Uterus (tissue), 2 donors: ENCODE measurements at regions not wholly inside any gene's neighbourhood (a gene's known extent, or its start where the extent isn't known, plus 50 kb on each side); places are given as distances from the start of the nearest gene placed in this dataset.

Experiments used
- CTCF ChIP-seq, 4 experiments: fragments of 200-600 bp in 2 of 4; fragments of 450-650 bp in 2 of 4; sonication (generic) in 2 of 4; IDR thresholded peaks; one replicate each; pipeline ENCODE4 v1.5.1; 2016 to 2019; ENCODE audit warnings: antibody characterized with exemption in 4 of 4, mild to moderate bottlenecking in 2 of 4, moderate library complexity in 1 of 4
- POLR2A ChIP-seq, 2 donors: fragments of 450-650 bp; IDR thresholded peaks; one replicate each; pipeline ENCODE4 v1.6.1; 2016; ENCODE audit warnings: antibody characterized with exemption in 2 of 2, mild to moderate bottlenecking in 1 of 2, moderate library complexity in 1 of 2

GRCh38 chr4:36582198-36582597 is 300.8 kb downstream of the DTHD1 start:
- TF ChIP-seq CTCF (IDR thresholded peaks at IDR 0.05) (no peak), POLR2A (IDR thresholded peaks at IDR 0.05) (no peak)
